ENCODE measurements at regions not wholly inside any gene's neighbourhood (a gene's known extent, or its start where the extent isn't known, plus 50 kb on each side); places are given as distances from the start of the nearest gene placed in this dataset.
"Not testable (repeated sequence)": the region's sequence is repeated elsewhere in the genome, so short reads cannot be mapped to it uniquely, and the experiment has no call there.

GRCh38 chr2:58598171-58598570 lies 357.0 kb upstream of the FANCL start:
- H3K4me3 ChIP-seq (ENCODE audit: low read length in 2 of 2), result no peak overlapping the region
- no peak for DNase-seq (ENCODE audit: low read depth in 6 of 9, low spot score in 9 of 9)

DNA sequence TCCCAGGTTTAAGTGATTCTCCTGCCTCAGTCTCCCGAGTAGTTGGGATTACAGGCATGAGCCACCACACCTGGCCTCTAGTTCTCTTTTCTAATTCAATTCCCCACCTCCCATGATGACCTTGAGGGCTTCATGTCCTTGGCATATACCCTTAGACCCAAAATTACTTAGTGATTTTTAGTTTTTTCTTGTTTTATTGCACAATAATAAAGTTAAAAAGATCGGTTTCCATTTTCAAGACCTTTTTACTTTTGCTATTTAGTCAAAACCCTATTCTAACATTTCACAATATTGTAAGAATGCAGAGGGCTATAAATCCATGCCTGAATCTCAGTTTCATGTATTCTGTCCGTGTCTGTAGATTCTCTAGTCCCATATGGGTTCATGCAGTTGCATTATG lies 354.6 kb upstream of the FANCL start:
- DNase-seq (ENCODE audit: low read depth in 6 of 9, low spot score in 9 of 9), result no peak
- Histone ChIP-seq H3K4me3 (ENCODE audit: low read length in 2 of 2) (no peak overlapping the region), H3K27me3 (ENCODE audit: control insufficient read depth in 2 of 2, insufficient read depth in 1 of 2, low read length in 1 of 2) (no peaks in the 10 kb centered on the region), H3K9me3 (ENCODE audit: control insufficient read depth in 2 of 2, insufficient read depth in 1 of 2, low read length in 1 of 2) (no peaks in the 10 kb centered on the region), H3K27ac (ENCODE audit: low read depth in 1 of 2, low read length in 1 of 2) (no peak overlapping the region), H3K36me3 (ENCODE audit: control insufficient read depth in 2 of 2, insufficient read depth in 2 of 2, low read length in 1 of 2) (no peaks in the 10 kb centered on the region), H3K4me1 (ENCODE audit: control insufficient read depth in 2 of 2, insufficient read depth in 2 of 2, low read length in 2 of 2) (no peaks in the 10 kb centered on the region)
- WGBS, result 65% methylated on average over 3 of the region's 3 CpGs

More at GRCh38 chr2:58598171-58598570, 357.0 kb upstream of the FANCL start:
- H3K27ac ChIP-seq (ENCODE audit: low read depth in 1 of 2, low read length in 1 of 2), result no peak overlapping the region
- no peaks in the 10 kb centered on the region for H3K36me3 ChIP-seq (ENCODE audit: control insufficient read depth in 2 of 2, insufficient read depth in 2 of 2, low read length in 1 of 2)
- no peaks in the 10 kb centered on the region for H3K27me3 ChIP-seq (ENCODE audit: control insufficient read depth in 2 of 2, insufficient read depth in 1 of 2, low read length in 1 of 2)
- no peaks in the 10 kb centered on the region for H3K9me3 ChIP-seq (ENCODE audit: control insufficient read depth in 2 of 2, insufficient read depth in 1 of 2, low read length in 1 of 2)
- no peaks in the 10 kb centered on the region for H3K4me1 ChIP-seq (ENCODE audit: control insufficient read depth in 2 of 2, insufficient read depth in 2 of 2, low read length in 2 of 2)
- 95% methylated on average over 3 of the region's 3 CpGs for whole genome bisulfite sequencing

- H3K27me3 ChIP-seq (ENCODE audit: control insufficient read depth in 2 of 2, insufficient read depth in 1 of 2, low read length in 1 of 2), result no peaks in the 10 kb centered on the region
- H3K27ac ChIP-seq (ENCODE audit: low read depth in 1 of 2, low read length in 1 of 2), result no peak overlapping the region
- no peaks in the 10 kb centered on the region for H3K4me1 ChIP-seq (ENCODE audit: control insufficient read depth in 2 of 2, insufficient read depth in 2 of 2, low read length in 2 of 2)
- H3K4me3 ChIP-seq (ENCODE audit: low read length in 2 of 2), result no peak overlapping the region
- no peaks in the 10 kb centered on the region for H3K36me3 ChIP-seq (ENCODE audit: control insufficient read depth in 2 of 2, insufficient read depth in 2 of 2, low read length in 1 of 2)
- DNase-seq (ENCODE audit: low read depth in 6 of 9, low spot score in 9 of 9), result no peak
- H3K9me3 ChIP-seq (ENCODE audit: control insufficient read depth in 2 of 2, insufficient read depth in 1 of 2, low read length in 1 of 2), result no peaks in the 10 kb centered on the region
Measured at GRCh38 chr2:58594762-58595161, 353.6 kb upstream of the FANCL start.

- no peak overlapping the region for H3K27ac ChIP-seq (ENCODE audit: low read depth in 1 of 2, low read length in 1 of 2)
- no peaks in the 10 kb centered on the region for H3K4me1 ChIP-seq (ENCODE audit: control insufficient read depth in 2 of 2, insufficient read depth in 2 of 2, low read length in 2 of 2)
- H3K27me3 ChIP-seq (ENCODE audit: control insufficient read depth in 2 of 2, insufficient read depth in 1 of 2, low read length in 1 of 2), result no peaks in the 10 kb centered on the region
- DNase-seq (ENCODE audit: low read depth in 6 of 9, low spot score in 9 of 9), result no peak
- WGBS, result 80% methylated on average over 4 of the region's 4 CpGs
- H3K9me3 ChIP-seq (ENCODE audit: control insufficient read depth in 2 of 2, insufficient read depth in 1 of 2, low read length in 1 of 2), result no peaks in the 10 kb centered on the region
- H3K36me3 ChIP-seq (ENCODE audit: control insufficient read depth in 2 of 2, insufficient read depth in 2 of 2, low read length in 1 of 2), result no peaks in the 10 kb centered on the region
- H3K4me3 ChIP-seq (ENCODE audit: low read length in 2 of 2), result no peak overlapping the region
Measured at GRCh38 chr2:58594175-58594574, 353.1 kb upstream of the FANCL start.

DNA sequence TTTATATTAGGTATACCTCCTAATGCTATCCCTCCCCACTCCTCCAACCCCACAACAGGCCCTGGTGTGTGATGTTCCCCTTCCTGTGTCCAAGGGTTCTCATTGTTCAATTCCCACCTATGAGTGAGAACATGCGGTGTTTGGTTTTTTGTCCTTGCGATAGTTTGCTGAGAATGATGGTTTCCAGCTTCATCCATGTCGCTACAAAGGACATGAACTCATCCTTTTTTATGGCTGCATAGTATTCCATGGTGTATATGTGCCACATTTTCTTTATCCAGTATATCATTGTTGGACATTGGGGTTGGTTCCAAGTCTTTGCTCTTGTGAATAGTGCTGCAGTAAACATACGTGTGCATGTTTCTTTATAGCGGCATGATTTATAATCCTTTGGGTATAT lies 345.1 kb upstream of the FANCL start:
- not testable (repeated sequence) for DNase-seq (ENCODE audit: low read depth in 6 of 9, low spot score in 9 of 9); H3K27ac ChIP-seq (ENCODE audit: low read depth in 1 of 2, low read length in 1 of 2); H3K4me1 ChIP-seq (ENCODE audit: control insufficient read depth in 2 of 2, insufficient read depth in 2 of 2, low read length in 2 of 2); H3K36me3 ChIP-seq (ENCODE audit: control insufficient read depth in 2 of 2, insufficient read depth in 2 of 2, low read length in 1 of 2); H3K9me3 ChIP-seq (ENCODE audit: control insufficient read depth in 2 of 2, insufficient read depth in 1 of 2, low read length in 1 of 2); H3K4me3 ChIP-seq (ENCODE audit: low read length in 2 of 2); H3K27me3 ChIP-seq (ENCODE audit: control insufficient read depth in 2 of 2, insufficient read depth in 1 of 2, low read length in 1 of 2)
- WGBS, result 95% methylated on average over 4 of the region's 5 CpGs

DNA sequence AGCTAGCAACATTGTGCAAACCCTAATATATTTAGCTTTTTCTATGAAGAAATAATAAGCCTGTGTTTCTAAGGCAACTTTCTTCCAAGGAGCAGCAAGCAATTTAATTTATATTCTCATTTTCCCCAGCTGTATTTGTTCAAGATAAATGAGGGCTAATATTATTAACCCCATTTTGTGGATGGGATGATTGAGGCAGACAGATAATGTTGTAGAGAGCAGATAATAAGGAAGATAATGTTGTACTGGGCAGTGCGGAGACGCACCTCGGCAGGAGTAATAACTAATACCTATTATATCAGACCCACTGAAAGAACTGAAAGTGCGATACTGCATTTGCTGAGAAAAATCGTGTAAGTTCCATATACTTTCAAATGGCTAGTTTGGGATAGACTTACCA lies 344.1 kb upstream of the FANCL start:
- H3K27ac ChIP-seq (ENCODE audit: low read depth in 1 of 2, low read length in 1 of 2), result no peak overlapping the region
- 98% methylated on average over 5 of the region's 5 CpGs for WGBS
- no peaks in the 10 kb centered on the region for H3K36me3 ChIP-seq (ENCODE audit: control insufficient read depth in 2 of 2, insufficient read depth in 2 of 2, low read length in 1 of 2)
- DNase-seq (ENCODE audit: low read depth in 6 of 9, low spot score in 9 of 9), result no peak
- no peaks in the 10 kb centered on the region for H3K4me1 ChIP-seq (ENCODE audit: control insufficient read depth in 2 of 2, insufficient read depth in 2 of 2, low read length in 2 of 2)
- no peaks in the 10 kb centered on the region for H3K9me3 ChIP-seq (ENCODE audit: control insufficient read depth in 2 of 2, insufficient read depth in 1 of 2, low read length in 1 of 2)
- no peaks in the 10 kb centered on the region for H3K27me3 ChIP-seq (ENCODE audit: control insufficient read depth in 2 of 2, insufficient read depth in 1 of 2, low read length in 1 of 2)
- no peak overlapping the region for H3K4me3 ChIP-seq (ENCODE audit: low read length in 2 of 2)

DNA sequence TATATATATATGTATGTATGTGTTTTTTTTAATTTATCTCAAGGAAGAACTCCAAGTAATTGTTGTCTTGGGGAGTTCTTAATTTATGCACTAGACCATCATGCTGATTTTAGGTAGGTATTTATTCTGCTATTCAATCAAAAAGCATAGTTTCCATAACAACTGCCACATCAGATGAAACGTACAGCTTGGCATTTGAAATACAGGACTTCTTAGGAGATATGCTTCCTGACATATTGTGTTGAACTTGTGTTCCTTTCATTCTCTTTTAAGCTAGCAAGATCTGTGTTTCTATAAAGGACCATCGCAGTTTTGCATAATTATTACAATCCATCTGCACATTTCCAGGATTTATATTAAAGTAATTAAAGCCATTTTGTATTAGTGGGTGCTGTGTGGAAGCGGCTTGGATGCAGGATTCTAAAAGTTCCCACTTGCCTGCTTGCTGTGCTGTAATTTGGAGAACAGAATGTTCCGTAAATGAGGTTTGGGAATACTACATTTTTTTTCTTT lies 343.5 kb upstream of the FANCL start:
- WGBS, result 95% methylated on average over 4 of the region's 4 CpGs
- Histone ChIP-seq H3K9me3 (ENCODE audit: control insufficient read depth in 2 of 2, insufficient read depth in 1 of 2, low read length in 1 of 2) (no peaks in the 10 kb centered on the region), H3K27me3 (ENCODE audit: control insufficient read depth in 2 of 2, insufficient read depth in 1 of 2, low read length in 1 of 2) (no peaks in the 10 kb centered on the region), H3K36me3 (ENCODE audit: control insufficient read depth in 2 of 2, insufficient read depth in 2 of 2, low read length in 1 of 2) (no peaks in the 10 kb centered on the region), H3K27ac (ENCODE audit: low read depth in 1 of 2, low read length in 1 of 2) (no peak overlapping the region), H3K4me1 (ENCODE audit: control insufficient read depth in 2 of 2, insufficient read depth in 2 of 2, low read length in 2 of 2) (no peaks in the 10 kb centered on the region), H3K4me3 (ENCODE audit: low read length in 2 of 2) (no peak overlapping the region)
- no peak for DNase-seq (ENCODE audit: low read depth in 6 of 9, low spot score in 9 of 9)

GRCh38 chr2:58578276-58578675 lies 337.2 kb upstream of the FANCL start:
- Histone ChIP-seq H3K36me3 (ENCODE audit: control insufficient read depth in 2 of 2, insufficient read depth in 2 of 2, low read length in 1 of 2) (no peaks in the 10 kb centered on the region), H3K27me3 (ENCODE audit: control insufficient read depth in 2 of 2, insufficient read depth in 1 of 2, low read length in 1 of 2) (no peaks in the 10 kb centered on the region), H3K9me3 (ENCODE audit: control insufficient read depth in 2 of 2, insufficient read depth in 1 of 2, low read length in 1 of 2) (no peaks in the 10 kb centered on the region), H3K4me3 (ENCODE audit: low read length in 2 of 2) (no peak overlapping the region), H3K27ac (ENCODE audit: low read depth in 1 of 2, low read length in 1 of 2) (no peak overlapping the region), H3K4me1 (ENCODE audit: control insufficient read depth in 2 of 2, insufficient read depth in 2 of 2, low read length in 2 of 2) (no peaks in the 10 kb centered on the region)
- WGBS, result 96% methylated on average over 2 of the region's 2 CpGs
- DNase-seq (ENCODE audit: low read depth in 6 of 9, low spot score in 9 of 9), result no peak

DNA sequence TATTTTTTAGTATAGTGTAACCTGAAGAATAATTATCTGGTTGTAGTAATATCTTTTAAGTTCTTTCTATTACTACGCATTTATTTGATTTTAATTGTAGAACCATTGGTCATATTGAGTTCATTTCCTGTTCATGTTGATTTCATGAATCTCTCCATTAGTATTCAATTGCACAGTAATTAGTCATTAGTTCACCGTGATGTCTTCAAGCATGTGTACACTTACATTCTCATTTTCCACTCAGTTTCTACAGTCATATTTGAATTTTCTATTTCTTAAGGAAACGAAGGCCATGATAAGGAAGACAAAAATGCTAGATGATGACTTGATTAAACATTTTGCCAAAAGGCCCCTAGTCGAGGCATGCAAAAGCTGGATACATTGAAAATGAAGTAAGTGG lies 333.7 kb upstream of the FANCL start:
- Histone ChIP-seq H3K27ac (ENCODE audit: low read depth in 1 of 2, low read length in 1 of 2) (no peak overlapping the region), H3K27me3 (ENCODE audit: control insufficient read depth in 2 of 2, insufficient read depth in 1 of 2, low read length in 1 of 2) (no peaks in the 10 kb centered on the region), H3K4me1 (ENCODE audit: control insufficient read depth in 2 of 2, insufficient read depth in 2 of 2, low read length in 2 of 2) (peaks cover 0 to 9% of the 10 kb centered on the region in 2 donors), H3K4me3 (ENCODE audit: low read length in 2 of 2) (no peak overlapping the region), H3K36me3 (ENCODE audit: control insufficient read depth in 2 of 2, insufficient read depth in 2 of 2, low read length in 1 of 2) (no peaks in the 10 kb centered on the region), H3K9me3 (ENCODE audit: control insufficient read depth in 2 of 2, insufficient read depth in 1 of 2, low read length in 1 of 2) (no peaks in the 10 kb centered on the region)
- DNase-seq (ENCODE audit: low read depth in 6 of 9, low spot score in 9 of 9), result no peak
- WGBS, result 94% methylated on average over 4 of the region's 4 CpGs

- Histone ChIP-seq H3K9me3 (ENCODE audit: control insufficient read depth in 2 of 2, insufficient read depth in 1 of 2, low read length in 1 of 2) (no peaks in the 10 kb centered on the region), H3K4me1 (ENCODE audit: control insufficient read depth in 2 of 2, insufficient read depth in 2 of 2, low read length in 2 of 2) (peaks cover 0 to 9% of the 10 kb centered on the region in 2 donors), H3K36me3 (ENCODE audit: control insufficient read depth in 2 of 2, insufficient read depth in 2 of 2, low read length in 1 of 2) (no peaks in the 10 kb centered on the region), H3K4me3 (ENCODE audit: low read length in 2 of 2) (no peak overlapping the region), H3K27ac (ENCODE audit: low read depth in 1 of 2, low read length in 1 of 2) (no peak overlapping the region), H3K27me3 (ENCODE audit: control insufficient read depth in 2 of 2, insufficient read depth in 1 of 2, low read length in 1 of 2) (no peaks in the 10 kb centered on the region)
- no peak for DNase-seq (ENCODE audit: low read depth in 6 of 9, low spot score in 9 of 9)
- WGBS, result 99% methylated on average over 3 of the region's 3 CpGs
Measured at GRCh38 chr2:58572731-58573130, 331.6 kb upstream of the FANCL start.
